ENCODE measurements at regions not wholly inside any gene's neighbourhood (a gene's known extent, or its start where the extent isn't known, plus 50 kb on each side); places are given as distances from the start of the nearest gene placed in this dataset.

- no peak for TF ChIP-seq CTCF (IDR thresholded peaks at IDR 0.05; ENCODE audit: unreplicated experiment)
- Mint-ChIP-seq H3K36me3 (ENCODE audit: low read depth, unreplicated experiment) (no peaks in the 10 kb centered on the region), H3K4me1 (ENCODE audit: unreplicated experiment) (no peaks in the 10 kb centered on the region), H3K9me3 (ENCODE audit: unreplicated experiment) (no peaks in the 10 kb centered on the region), H3K4me3 (ENCODE audit: unreplicated experiment) (no peak overlapping the region), H3K27ac (ENCODE audit: unreplicated experiment) (no peak overlapping the region), H3K27me3 (ENCODE audit: unreplicated experiment) (no peaks in the 10 kb centered on the region)
- DNase-seq (ENCODE audit: low spot score): no peak
These were observed 232.7 kb downstream of the TTC32 start for GRCh38 chr2:19669126-19669525.

DNA sequence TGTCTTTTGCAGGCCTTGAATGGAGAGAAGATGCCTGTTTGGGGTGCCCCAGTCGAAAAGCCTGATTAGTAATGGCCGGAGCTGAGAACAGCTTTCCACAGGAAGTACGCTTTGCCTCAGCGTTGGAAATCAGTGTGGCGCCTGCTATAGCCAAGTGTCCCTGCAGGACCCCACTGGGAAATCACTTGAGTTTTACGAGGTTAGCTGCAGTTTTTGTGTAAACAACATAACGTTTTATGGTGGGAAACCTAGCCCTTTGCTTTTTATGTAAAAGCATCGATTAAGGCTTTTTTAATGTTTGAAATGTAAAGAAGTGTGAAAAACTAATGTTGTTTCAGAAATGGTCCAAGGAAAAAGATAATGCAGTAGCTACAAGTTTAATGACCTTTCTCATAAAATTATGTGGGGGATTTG, 234.2 kb downstream of the TTC32 start:
- Mint-ChIP-seq H3K9me3 (ENCODE audit: unreplicated experiment) (no peaks in the 10 kb centered on the region), H3K27ac (ENCODE audit: unreplicated experiment) (no peak overlapping the region)

DNA sequence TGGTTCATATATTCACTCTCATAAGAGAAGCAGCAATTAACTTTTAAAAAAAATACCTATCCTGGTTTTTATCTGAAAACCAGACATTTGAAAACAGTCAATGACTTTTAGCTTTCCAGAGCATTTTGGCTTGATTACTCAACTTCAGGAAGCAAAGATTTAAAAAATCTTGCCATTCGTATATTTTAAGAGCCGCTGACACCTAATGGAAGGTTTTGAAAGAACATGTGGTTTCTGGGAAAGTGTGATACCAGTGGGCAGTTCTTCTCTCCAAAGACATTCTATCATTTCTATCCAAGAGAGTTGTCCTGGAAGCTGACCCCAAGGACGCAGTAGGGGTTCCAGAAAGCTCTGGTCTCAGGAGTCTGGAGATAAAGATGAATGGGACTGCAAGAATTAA, 234.7 kb downstream of the TTC32 start:
- Mint-ChIP-seq H3K27ac (ENCODE audit: unreplicated experiment) (no peak overlapping the region), H3K9me3 (ENCODE audit: unreplicated experiment) (no peaks in the 10 kb centered on the region), H3K27me3 (ENCODE audit: unreplicated experiment) (no peaks in the 10 kb centered on the region), H3K4me1 (ENCODE audit: unreplicated experiment) (no peaks in the 10 kb centered on the region), H3K4me3 (ENCODE audit: unreplicated experiment) (no peak overlapping the region), H3K36me3 (ENCODE audit: low read depth, unreplicated experiment) (no peaks in the 10 kb centered on the region)
- no peak for DNase-seq (ENCODE audit: low spot score)
- no peak for TF ChIP-seq CTCF (IDR thresholded peaks at IDR 0.05; ENCODE audit: unreplicated experiment)

More for the DNA sequence above, 234.2 kb downstream of the TTC32 start:
- no peaks in the 10 kb centered on the region for H3K36me3 Mint-ChIP-seq (ENCODE audit: low read depth, unreplicated experiment)
- H3K4me3 Mint-ChIP-seq (ENCODE audit: unreplicated experiment): no peak overlapping the region
- no peak for TF ChIP-seq CTCF (IDR thresholded peaks at IDR 0.05; ENCODE audit: unreplicated experiment)
- no peak for DNase-seq (ENCODE audit: low spot score)
- H3K4me1 Mint-ChIP-seq (ENCODE audit: unreplicated experiment): no peaks in the 10 kb centered on the region
- H3K27me3 Mint-ChIP-seq (ENCODE audit: unreplicated experiment): no peaks in the 10 kb centered on the region

DNA sequence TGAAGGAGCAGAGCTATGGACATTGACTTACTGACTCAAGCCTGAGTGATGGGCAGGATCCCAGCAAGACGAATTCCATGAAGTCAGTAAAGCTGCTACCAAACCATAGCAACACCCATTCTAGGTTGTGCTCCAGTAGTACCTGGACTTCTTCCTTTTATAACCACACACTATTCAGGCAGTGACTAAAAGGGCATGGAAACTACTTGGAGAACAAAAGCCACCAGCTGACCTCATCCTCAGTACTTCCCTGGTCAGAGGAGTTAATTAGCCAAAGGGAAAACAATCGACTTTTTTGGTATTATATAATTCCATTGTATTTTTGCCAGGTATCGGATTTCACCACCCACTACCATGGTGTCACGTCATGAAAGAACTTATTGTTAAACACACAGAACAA, 237.1 kb downstream of the TTC32 start:
- Mint-ChIP-seq H3K4me1 (ENCODE audit: unreplicated experiment) (no peaks in the 10 kb centered on the region), H3K27me3 (ENCODE audit: unreplicated experiment) (no peaks in the 10 kb centered on the region), H3K27ac (ENCODE audit: unreplicated experiment) (no peak overlapping the region), H3K36me3 (ENCODE audit: low read depth, unreplicated experiment) (no peaks in the 10 kb centered on the region), H3K9me3 (ENCODE audit: unreplicated experiment) (no peaks in the 10 kb centered on the region), H3K4me3 (ENCODE audit: unreplicated experiment) (no peak overlapping the region)
- DNase-seq (ENCODE audit: low spot score): no peak
- no peak for TF ChIP-seq CTCF (IDR thresholded peaks at IDR 0.05; ENCODE audit: unreplicated experiment)

DNA sequence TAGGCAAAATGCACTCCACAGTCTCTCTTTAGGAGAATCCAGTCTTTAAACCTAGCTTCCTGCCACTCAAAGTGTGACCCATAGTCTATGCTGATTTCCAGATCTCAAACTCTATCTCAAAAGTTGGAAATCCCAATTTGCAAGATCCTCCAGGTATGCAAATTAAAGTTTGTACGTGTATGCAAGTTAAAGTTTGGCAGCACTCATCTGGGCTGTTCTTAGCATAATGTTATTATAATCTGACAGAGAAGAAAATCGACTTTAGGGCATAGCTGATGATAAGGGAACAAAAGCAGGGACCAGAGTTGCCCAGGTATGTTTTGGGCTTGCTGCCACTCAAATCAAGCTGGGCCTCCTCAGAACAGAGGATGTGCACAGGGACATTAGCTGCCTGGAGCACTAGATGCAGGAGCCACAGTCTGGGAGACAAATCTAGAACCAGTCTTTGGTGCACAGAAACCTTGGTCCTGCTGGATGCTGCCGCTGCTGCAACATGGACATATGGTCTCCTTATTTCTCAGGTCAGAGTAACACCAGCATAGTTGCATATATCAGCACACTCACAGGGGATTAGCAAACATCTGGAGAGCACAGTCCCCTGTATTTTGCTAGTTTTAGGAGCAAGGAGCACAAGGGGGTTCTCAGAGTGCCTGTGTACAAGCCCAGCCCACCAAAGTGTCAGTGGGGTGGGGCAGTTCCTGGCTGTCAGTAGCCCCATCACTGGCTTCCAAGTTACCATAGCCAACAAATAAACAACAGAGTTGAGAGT, 242.6 kb downstream of the TTC32 start:
- no peak for DNase-seq (ENCODE audit: low spot score)
- H3K27me3 Mint-ChIP-seq (ENCODE audit: unreplicated experiment): no peaks in the 10 kb centered on the region
- peaks cover 4% of the 10 kb centered on the region for H3K36me3 Mint-ChIP-seq (ENCODE audit: low read depth, unreplicated experiment)
- no peaks in the 10 kb centered on the region for H3K9me3 Mint-ChIP-seq (ENCODE audit: unreplicated experiment)
- no peak overlapping the region for H3K27ac Mint-ChIP-seq (ENCODE audit: unreplicated experiment)
- H3K4me1 Mint-ChIP-seq (ENCODE audit: unreplicated experiment): no peaks in the 10 kb centered on the region
- no peak overlapping the region for H3K4me3 Mint-ChIP-seq (ENCODE audit: unreplicated experiment)
- TF ChIP-seq CTCF (IDR thresholded peaks at IDR 0.05; ENCODE audit: unreplicated experiment): no peak
